AG08396 (cell line): ENCODE measurements at regions not wholly inside any gene's neighbourhood (a gene's known extent, or its start where the extent isn't known, plus 50 kb on each side); places are given as distances from the start of the nearest gene placed in this dataset.
"Not testable (repeated sequence)": the region's sequence is repeated elsewhere in the genome, so short reads cannot be mapped to it uniquely, and the experiment has no call there.

Experiments
- DNase-seq: peaks from one replicate; pipeline ENCODE4 v3.0.0; 2012; ENCODE audit warnings: low spot score, mixed read lengths

DNA sequence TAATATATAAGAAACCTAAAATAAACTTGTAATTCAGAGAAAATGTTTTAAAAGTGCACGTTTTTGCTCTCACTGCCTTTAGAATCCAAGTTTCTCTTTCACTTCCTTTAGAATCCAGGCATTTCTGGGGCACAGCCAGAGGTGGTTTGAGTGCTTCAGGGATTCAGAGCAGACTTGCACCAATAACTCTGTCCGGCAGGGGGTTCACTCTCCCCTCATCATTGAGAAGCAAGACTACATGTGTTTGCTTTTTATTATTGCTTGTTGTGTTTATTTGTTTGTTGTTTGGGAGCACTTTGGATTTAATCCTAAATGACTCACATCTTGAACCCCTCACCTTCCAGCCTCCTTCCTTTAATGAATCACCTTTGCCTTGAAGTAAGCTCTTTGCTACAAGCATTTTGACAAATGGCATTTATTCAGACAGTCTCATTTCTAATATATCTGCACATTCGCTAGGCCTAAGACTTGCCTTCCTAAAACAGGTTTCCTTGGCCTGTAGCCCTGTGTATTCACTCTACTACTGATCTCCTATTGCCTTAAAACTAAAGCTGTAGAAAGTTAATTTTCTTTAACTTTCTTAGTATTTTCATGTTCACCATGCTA lies 233.5 kb upstream of the ATP5MC3 start:
- peak; percentile 60 for DNase-seq

DNA sequence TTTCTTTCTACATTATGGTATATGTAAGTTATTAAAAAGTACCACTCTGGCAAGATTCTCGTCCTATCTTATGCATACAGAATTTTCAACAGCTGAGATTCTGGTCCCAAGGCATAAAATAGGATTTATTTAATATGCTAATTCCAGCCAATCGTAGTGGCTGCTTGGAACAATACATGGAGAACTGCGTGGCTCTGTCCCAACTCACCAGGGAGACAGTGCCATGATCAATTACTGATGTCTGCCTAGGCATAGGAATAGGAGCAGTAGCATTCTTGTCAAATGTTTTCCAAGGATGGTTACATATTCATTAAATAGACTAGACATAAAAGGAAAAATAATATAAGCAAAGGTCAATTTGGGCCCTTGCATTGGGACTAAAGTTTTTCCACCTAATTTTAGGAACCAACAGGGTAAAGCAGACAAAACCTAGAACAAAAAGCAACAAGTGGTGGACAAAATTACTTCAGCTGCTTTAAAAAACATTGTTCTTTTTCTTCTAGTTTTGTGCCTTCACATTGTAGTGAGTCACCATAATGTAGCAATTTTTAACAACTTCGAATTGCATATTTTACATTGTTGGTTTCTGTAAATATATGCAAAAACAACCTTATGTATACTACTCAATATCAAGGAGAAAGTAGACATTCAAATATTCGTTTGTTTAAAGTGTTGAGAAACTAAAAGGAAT lies 232.8 kb upstream of the ATP5MC3 start:
- no peak for DNase-seq

DNA sequence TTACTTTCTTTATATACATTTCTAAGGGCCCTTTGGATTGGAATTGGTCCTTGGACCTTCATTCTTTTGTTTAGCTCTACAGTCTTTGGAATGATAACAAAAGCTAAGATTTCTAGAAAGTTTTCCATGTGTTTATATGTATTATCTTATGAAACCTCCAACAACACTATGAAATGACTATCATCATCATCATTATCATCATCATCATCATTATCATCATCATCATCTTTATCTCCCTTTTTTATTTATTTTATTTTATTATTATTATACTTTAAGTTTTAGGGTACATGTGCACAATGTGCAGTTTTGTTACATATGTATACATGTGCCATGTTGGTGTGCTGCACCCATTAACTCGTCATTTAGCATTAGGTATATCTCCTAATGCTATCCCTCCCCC lies 229.4 kb upstream of the ATP5MC3 start:
- DNase-seq = not testable (repeated sequence)

GRCh38 chr2:175404839-175405238 lies 223.3 kb upstream of the ATP5MC3 start:
- DNase-seq = no peak

GRCh38 chr2:175403599-175404221 lies 222.2 kb upstream of the ATP5MC3 start:
- no peak for DNase-seq

DNA sequence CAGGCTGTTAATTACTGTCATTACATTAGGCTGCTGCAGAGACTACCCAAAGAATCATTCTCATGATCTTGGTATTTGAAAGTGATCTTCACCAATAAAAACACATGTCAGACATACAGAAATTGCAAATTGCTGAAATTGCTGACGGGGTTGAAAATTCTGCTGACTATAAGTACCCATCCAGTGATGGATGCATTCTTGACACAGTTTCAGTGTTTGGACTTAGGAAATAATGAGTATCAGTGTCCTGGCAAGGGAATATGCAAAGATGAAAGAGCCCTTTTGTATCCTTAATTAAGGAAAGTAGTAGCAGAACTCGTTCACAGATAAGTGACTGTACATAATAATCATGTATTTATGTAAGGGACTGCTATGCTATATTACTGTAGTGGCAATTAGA lies 221.1 kb upstream of the ATP5MC3 start:
- DNase-seq = no peak

DNA sequence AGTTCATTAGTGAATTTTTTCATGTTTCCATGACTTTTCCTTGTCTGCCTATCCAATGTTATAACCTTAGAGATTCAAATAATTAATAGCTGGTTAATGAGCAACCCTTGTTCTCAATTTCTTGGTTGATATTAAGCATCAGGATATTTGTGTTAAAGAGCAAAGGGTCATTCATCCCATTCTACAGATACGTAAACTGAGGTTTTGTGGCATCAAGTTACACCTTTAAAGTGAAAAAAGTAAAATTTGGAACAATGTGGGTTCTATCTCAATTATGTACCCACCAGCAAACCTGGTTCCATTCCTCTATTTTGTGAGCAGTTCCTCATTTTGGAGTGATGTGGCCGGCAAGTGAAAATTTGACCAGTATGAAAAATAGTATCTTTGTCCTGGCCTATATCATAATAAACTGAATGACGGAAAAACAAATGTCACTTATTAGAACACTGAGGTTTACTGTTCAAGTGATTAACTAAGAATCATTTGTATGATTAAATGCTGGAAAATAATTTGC lies 220.5 kb upstream of the ATP5MC3 start:
- DNase-seq = no peak

DNA sequence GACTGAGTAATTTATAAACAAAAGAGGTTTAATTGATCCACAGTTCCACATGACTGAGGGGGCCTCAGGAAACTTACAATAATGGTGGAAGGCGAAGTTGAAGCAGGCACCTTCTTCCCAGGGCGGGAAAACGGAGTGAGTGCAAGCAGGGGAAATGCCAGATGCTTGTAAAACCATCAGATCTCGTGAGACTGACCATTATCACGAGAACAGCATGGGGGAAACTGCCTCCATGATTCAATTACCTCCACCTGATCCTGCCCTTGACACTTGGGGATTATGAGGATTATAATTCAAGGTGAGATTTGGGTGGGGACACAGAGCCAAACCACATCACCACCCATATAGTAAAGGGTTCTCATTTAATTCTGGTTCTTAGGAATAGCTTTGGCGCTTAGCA lies 219.5 kb upstream of the ATP5MC3 start:
- DNase-seq = no peak

DNA sequence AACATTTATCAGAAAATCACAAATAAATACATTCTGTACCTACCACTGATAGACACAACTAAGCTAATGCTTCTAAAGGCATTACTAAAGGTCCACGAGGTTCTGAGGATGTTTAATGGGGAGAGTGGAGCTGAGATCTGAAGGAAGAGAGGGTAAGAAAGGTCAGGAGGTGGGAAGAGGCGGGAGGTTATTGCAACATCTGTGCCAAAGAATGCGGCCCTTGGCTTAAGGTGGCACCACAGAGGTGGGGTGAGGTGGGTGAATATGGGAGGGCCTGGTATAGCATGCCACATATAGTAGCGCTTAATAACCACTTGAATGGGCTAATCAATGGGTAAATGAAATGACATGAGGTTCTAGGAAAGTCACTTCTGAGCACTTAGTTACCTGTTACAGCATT lies 217.8 kb upstream of the ATP5MC3 start:
- no peak for DNase-seq

- DNase-seq = no peak
Observed at GRCh38 chr2:175398848-175399247, 217.3 kb upstream of the ATP5MC3 start.

GRCh38 chr2:175396696-175397095 lies 215.2 kb upstream of the ATP5MC3 start:
- no peak for DNase-seq

GRCh38 chr2:175393851-175394250 lies 212.3 kb upstream of the ATP5MC3 start:
- DNase-seq = no peak

DNA sequence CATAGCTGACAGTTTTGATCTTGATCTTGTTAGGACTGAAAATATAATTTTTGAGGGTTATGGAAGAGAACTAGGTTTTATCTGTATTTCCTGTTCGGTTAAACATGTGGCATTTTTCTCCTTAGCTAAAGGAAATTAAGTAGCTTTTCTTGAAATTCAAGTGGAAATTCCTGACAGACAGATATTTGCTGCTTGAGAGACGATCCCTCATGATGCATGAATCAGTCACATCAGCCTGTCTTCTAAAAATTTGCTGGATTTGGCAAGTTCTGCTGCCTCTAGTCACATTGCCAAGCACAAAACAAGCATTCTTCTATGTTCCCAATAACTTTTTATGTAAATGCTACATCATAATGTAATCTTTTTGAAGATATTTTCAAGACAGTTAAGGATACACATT lies 201.8 kb upstream of the ATP5MC3 start:
- DNase-seq = no peak

DNA sequence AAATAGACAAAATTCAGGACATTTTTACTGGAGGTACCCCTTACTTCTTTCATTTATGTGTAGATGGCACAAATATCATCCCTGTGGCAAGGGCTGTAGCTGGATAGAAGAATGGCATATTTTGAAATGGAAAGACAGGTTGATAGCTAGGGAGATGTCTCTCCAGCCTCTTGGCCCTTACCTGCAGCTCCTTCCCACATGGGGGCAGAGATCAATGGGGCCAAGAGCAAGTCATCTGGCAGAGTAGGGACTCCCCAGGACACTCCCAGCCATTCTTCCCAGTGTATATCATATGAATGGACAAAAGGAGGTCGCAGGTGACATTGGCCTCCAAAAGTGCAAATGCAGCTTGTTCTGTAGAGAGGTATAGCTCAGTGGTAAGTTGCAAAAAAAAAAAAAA lies 192.2 kb upstream of the ATP5MC3 start:
- no peak for DNase-seq

DNA sequence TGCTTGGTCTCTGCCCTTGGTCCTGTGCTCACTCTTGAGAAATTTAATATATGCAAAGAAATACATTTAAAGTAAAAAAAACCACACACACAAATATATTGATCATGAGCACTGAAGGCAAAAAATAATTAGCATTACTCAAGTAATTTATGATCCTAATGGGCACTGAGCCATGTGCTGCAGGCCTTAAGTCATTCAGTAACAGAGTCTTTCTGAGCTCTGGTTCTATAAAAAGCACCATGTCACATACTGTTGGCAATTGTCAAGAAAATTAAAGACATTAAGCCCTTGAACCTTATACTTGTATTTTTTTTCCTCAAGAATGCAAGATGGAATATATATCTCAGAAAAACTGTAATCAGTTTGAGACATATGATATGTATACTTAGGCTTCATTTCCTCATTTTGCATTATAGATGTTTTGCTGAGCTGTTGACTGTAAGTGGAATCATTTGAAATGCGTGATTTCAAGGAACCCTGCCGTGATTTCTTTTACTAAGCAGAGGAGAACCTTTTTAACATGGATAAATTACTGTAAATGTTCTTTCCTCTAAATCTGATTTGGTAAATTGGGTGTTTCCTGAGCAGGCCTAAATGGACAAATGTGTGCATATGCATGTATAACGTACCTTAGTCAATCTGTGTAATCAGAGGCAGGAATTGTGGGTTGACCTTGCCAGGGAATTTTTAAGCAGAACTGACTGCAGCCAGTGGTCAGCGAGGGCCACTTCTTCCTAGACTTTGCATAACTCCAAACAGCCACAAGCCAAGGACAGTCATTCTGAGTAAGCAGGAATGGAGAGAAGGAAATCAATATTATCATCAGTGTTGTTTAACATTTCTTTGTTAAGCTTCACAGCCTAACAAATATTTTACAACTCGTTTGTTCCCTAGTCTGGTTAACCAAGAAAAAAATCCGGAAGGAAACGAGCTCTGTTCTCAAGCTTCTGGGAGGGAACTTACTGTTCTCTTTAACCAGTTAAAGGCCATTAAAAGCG lies 191.5 kb upstream of the ATP5MC3 start:
- peak; percentile 10 for DNase-seq

GRCh38 chr2:175371378-175371777 lies 189.9 kb upstream of the ATP5MC3 start:
- DNase-seq = no peak

GRCh38 chr2:175366815-175367214 lies 185.3 kb upstream of the ATP5MC3 start:
- DNase-seq = peak; percentile 56

GRCh38 chr2:175363699-175364098 lies 182.2 kb upstream of the ATP5MC3 start:
- no peak for DNase-seq

DNA sequence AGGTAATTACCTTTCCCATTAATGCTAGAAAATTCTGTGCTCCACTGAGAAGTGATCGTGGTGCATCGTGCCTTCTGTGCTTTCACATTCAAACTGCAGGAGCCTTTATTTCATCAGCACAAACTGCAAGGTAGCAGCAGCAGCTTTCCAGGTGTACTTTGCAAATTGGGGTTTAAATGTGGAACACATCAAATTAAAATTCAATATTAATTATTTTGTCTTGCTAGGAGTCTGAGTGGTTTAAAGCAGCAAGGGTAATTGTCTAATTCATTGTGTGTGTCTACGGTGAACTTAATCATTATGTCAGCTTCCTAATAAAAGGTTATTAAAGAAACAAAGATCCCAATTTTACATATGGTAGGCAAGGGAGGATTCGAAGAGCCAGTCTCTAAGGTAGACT lies 180.8 kb upstream of the ATP5MC3 start:
- no peak for DNase-seq

DNA sequence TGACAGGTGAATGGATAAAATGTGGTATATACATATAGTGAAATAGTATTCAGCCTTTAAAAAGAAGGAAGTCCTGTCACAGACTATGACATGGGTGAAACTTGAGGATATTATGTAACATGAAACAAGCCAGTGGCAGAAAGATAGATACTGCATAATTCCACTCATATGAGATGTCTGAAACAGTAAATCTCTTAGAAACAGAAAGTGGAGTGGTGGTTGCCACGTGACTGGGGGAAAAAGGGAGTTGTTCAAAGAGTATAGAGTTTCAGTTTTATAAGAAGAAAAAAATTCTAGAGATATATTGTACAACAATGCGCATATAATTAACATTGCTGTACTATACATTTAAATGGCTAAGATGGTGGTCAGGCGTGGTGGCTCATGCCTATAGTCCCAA lies 178.2 kb upstream of the ATP5MC3 start:
- no peak for DNase-seq

GRCh38 chr2:175356901-175357300 lies 175.4 kb upstream of the ATP5MC3 start:
- no peak for DNase-seq

GRCh38 chr2:175355246-175355645 lies 173.7 kb upstream of the ATP5MC3 start:
- no peak for DNase-seq
